Fibroblast of the aortic adventitia (primary cell): ENCODE measurements at regions not wholly inside any gene's neighbourhood (a gene's known extent, or its start where the extent isn't known, plus 50 kb on each side); places are given as distances from the start of the nearest gene placed in this dataset.

Experiments
- DNase-seq: peaks from one replicate; pipeline ENCODE4 v3.0.0-alpha.2; 2010; ENCODE audit warnings: low read depth
- H3K4me3 ChIP-seq: 2 replicates; pipeline ENCODE4 v1.5.1; 2011; ENCODE audit warnings: low read depth, mild to moderate bottlenecking, control low read depth, low read length, moderate library complexity
- TF ChIP-seq, protein P1 (sequence below): IDR thresholded peaks from 2 replicates; pipeline ENCODE4 v1.5.1; 2011; ENCODE audit warnings: mild to moderate bottlenecking, low read length, control low read depth, inconsistent platforms; ENCODE audit not compliant: insufficient read depth

DNA sequence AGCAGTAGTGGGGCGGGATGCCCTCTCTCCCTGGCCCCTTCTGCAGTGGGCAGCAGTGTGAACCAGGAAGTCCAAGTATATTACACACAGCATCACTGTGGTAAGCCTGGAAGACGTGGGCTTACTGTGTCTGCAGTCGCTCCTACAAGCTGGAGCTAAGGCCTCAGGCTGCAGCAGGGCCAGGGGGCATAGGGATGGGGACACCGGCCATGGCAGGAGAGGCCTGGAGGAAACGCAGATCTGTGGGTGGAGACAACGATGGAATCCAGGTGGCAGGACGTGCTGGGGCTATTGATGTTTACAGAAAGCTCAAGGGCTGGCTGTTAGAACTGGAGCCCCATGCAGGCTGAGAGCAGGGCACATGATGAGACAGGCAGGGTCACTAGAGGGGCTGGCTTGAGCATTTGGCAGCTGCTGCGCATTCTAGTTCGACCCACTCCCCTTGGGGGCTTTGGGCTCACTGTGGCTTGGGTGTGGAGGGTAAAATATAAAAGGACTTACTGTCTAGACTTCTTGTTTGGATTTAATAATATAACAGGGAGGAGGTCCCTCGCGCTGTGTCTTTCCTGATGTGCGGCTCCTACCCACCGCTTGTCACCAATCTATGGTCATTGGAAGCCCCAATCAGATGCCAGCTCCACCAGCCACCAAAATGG is 539.5 kb downstream of the TBC1D22A start:
- no peak overlapping the region for H3K4me3 ChIP-seq
- no peak for DNase-seq
- TF ChIP-seq, protein P1, sequence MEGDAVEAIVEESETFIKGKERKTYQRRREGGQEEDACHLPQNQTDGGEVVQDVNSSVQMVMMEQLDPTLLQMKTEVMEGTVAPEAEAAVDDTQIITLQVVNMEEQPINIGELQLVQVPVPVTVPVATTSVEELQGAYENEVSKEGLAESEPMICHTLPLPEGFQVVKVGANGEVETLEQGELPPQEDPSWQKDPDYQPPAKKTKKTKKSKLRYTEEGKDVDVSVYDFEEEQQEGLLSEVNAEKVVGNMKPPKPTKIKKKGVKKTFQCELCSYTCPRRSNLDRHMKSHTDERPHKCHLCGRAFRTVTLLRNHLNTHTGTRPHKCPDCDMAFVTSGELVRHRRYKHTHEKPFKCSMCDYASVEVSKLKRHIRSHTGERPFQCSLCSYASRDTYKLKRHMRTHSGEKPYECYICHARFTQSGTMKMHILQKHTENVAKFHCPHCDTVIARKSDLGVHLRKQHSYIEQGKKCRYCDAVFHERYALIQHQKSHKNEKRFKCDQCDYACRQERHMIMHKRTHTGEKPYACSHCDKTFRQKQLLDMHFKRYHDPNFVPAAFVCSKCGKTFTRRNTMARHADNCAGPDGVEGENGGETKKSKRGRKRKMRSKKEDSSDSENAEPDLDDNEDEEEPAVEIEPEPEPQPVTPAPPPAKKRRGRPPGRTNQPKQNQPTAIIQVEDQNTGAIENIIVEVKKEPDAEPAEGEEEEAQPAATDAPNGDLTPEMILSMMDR, result no peak

DNA sequence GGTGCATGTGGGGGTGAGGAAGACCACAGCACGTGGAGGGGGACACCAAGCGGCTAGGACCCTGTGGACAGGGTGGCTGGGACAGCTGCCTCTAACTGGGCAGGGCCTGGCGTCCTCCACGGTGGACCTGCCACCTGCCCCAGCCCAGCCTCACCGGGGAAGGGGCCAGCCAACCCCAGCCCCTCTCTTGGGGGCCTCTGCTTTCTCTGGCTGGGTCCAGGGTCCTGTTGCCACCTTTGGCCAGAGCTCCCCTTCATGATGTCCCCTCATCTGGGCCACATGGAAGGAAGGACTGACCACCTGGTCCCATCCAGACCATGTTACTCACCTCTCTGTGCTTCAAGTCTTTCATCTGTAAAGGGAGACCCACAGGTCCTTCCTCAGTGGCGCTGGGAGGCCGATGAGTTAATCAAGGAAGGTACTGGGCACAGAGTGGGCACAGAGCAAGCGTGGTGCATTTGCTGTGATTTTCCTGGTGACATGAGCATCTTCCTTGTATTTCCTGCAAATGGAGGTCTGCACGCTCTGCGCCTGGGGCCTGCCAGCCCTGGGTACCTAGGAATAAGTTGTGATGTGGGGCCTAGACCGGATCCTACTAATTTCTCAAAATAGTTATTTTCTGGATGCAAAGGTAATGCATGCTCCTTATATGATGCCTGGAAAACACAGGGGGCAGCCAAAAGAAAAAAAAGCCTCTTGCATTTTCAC is 538.4 kb downstream of the TBC1D22A start:
- no peak for DNase-seq
- TF ChIP-seq, protein P1, result no peak
- no peak overlapping the region for H3K4me3 ChIP-seq

DNA sequence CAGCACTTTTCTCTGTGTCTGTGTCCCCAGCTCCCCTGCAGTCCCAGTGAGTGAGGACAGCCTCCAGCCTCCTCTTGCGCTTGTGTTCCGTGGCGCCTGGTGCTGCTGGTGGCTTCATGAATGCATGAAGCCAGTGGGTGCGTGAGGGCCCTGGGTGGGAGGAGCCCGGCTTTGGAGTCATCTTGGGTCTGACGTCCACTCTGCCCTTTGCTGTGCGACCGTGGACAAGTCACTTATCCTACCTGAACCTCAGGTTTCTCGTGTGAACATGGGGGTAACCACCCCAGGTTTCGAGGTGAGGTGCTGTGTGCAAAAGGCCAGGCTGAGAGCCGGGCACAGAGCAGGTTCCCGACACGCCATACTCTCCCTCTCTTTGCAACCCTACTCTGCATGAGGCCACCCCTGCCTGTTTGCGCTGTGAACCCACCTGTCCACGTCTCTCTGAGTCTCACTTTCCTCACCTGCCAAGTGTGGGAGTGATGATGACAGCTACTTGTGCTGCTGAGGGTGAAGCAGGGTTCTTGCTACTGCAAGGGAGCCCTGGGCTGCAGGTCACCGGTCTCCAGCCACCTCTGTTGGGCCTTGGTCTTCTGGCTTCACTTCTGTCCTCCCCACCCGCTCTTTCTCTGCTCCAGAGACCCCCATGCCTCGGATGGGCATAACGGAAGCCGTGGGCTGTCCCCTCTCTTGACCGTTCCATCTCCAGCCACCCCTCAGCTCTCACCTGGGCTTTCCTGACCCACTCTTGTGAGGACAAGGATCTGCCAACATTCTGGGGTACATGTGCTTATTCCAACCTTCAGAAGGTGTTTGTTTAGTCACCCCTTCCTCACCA is 537.6 kb downstream of the TBC1D22A start:
- TF ChIP-seq, protein P1, result no peak

DNA sequence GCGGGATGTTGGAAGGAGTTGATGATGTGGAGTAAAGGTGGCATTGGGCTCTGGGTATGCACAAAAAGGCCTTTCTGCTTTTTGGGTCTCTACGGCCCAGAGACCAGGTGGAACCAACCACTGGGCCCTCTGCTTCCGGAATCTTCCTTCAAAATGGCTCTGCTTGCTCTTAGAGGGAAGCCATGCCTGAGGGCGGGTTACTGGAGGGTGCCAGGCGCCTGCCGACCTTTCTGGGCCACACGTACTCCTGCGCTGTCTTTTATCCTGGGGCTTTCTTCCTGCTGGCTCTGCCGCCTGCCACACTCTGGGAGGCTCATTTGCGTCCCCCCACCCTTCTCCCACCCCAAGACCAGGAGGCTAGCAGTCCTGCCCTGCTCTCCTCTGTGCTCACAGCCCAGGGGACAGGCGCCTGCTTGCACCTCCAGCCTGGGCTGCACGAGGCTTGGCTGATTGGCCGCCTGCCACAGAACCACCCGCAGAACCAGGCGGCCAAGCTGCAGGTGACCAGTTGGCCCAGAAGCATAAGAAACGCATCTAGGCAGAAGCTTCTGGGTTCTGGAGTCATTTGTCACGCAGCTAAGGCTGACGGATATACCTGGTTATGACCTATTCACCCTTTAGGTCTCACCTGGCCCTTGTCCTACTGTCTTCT is 536.9 kb downstream of the TBC1D22A start:
- H3K4me3 ChIP-seq, result no peak overlapping the region
- DNase-seq, result no peak
- TF ChIP-seq, protein P1, result no peak

More for the DNA sequence above, 537.6 kb downstream of the TBC1D22A start:
- DNase-seq, result no peak
- H3K4me3 ChIP-seq, result no peak overlapping the region

DNA sequence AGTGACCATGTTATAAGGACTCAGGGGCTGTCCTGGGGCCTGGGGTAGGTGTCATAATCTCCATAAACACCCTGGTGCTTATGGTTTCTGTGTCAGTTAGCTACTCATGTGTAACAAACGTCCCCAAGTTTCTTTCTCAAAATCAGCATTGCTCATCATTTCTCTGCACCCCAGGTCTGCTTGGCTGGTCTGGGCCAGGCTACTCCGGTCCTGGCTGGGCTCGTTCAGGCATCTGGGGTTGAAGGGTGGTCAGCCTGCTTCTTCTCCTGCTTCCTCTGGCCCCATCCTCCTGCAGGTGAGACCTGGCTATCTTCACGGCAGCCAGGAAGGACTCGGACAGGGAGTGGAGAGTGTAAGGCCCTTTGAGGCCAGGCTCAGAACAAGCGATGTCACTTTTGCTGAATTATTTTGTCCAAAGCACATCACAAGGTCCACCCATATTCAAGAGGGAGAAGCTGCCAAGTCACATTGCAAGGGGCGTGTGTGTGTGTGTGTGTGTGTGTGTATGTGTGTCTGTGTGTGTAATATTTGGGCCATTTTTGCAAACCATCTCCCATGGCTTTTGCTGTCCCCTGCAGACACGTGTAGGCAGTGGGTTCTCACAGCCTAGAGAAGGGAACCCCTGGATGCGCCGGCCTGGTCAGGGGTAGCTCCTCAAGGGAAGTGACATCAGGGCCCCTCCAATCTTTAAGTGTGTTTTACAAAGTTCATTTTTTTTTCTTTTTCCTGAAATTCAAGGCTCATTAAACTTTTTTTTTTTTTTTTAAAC is 535.8 kb downstream of the TBC1D22A start:
- no peak for DNase-seq

More for the DNA sequence above, 535.8 kb downstream of the TBC1D22A start:
- no peak overlapping the region for H3K4me3 ChIP-seq
- TF ChIP-seq, protein P1, result no peak
